Tibial artery (tissue), 4 donors: ENCODE measurements at regions not wholly inside any gene's neighbourhood (a gene's known extent, or its start where the extent isn't known, plus 50 kb on each side); places are given as distances from the start of the nearest gene placed in this dataset.

Experiments used
- DNase-seq, 2 donors: peaks; one replicate each; pipeline ENCODE4 v3.0.0-alpha.2; 2019
- H3K27ac ChIP-seq, 2 donors: fragments of 200-600 bp; sonication (generic) in 1 of 2; 1 replicate in 1 of 2; 2 replicates in 1 of 2; pipeline ENCODE4 v1.5.1; 2018 to 2019; ENCODE audit warnings: mild to moderate bottlenecking in 1 of 2
- H3K27me3 ChIP-seq, 2 donors: fragments of 200-600 bp; sonication (generic) in 1 of 2; one replicate each; pipeline versions ENCODE4 v1.5.1 to v1.6.0; 2016 to 2019
- H3K36me3 ChIP-seq, 3 donors: fragments of 200-600 bp; sonication (generic) in 2 of 3; one replicate each; pipeline ENCODE4 v1.5.1; 2016 to 2019; ENCODE audit warnings: mild to moderate bottlenecking in 2 of 3
- H3K4me1 ChIP-seq, 4 donors: fragments of 200-600 bp; sonication (generic) in 2 of 4; 1 replicate in 3 of 4; 2 replicates in 1 of 4; pipeline ENCODE4 v1.5.1; 2016 to 2019
- H3K4me3 ChIP-seq, 2 donors: fragments of 200-600 bp; sonication (generic) in 1 of 2; 1 replicate in 1 of 2; 2 replicates in 1 of 2; pipeline ENCODE4 v1.5.1; 2018 to 2019; ENCODE audit warnings: mild to moderate bottlenecking in 2 of 2
- H3K9me3 ChIP-seq, 3 donors: fragments of 200-600 bp; sonication (generic) in 1 of 3; one replicate each; pipeline ENCODE4 v1.5.1; 2016 to 2019
- CTCF ChIP-seq, 2 experiments: fragments of 200-600 bp in 1 of 2; fragments of 450-650 bp in 1 of 2; IDR thresholded peaks; one replicate each; pipeline ENCODE4 v1.5.1; 2017 to 2019; ENCODE audit warnings: antibody characterized with exemption in 2 of 2, mild to moderate bottlenecking in 1 of 2, moderate library complexity in 1 of 2
- intact Hi-C: fragments of 100-400 bp; cut with DNase I; formaldehyde crosslinking; loops from one replicate; pipeline ENCODE4 v1.15.0; 2023; ENCODE audit warnings: low total_unique reads

DNA sequence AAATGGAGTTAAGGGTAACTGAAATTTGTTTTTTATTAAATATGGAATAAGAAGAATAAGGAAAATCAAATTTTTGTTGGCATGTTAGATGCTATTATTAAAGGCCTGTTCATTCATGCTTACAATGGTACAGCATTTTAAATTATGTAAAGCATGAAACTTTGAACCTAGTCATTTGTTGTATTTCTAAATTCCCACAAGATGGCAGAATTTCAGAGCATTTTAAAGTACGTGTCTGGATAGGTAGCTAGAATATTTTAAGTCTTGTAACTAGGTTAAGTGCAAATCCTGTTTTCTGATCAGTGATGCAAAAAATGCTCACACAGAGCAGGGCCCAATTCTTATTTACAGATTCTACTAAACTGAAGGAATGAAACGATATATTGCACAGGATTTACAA, 585.6 kb upstream of the MIS18BP1 start:
- no peak overlapping the region for H3K27ac ChIP-seq
- intact Hi-C loops = no loop called here
- no peaks in the 10 kb centered on the region for H3K4me1 ChIP-seq
- H3K4me3 ChIP-seq = no peak overlapping the region
- DNase-seq = no peak
- H3K36me3 ChIP-seq = no peaks in the 10 kb centered on the region
- H3K9me3 ChIP-seq = no peaks in the 10 kb centered on the region
- H3K27me3 ChIP-seq = no peaks in the 10 kb centered on the region
- no peak for TF ChIP-seq CTCF (IDR thresholded peaks at IDR 0.05)

- H3K4me3 ChIP-seq = no peak overlapping the region
- H3K27ac ChIP-seq = no peak overlapping the region
- H3K4me1 ChIP-seq = no peaks in the 10 kb centered on the region
- H3K36me3 ChIP-seq = no peaks in the 10 kb centered on the region
- no peaks in the 10 kb centered on the region for H3K9me3 ChIP-seq
- no peak for DNase-seq
- H3K27me3 ChIP-seq = no peaks in the 10 kb centered on the region
- TF ChIP-seq CTCF (IDR thresholded peaks at IDR 0.05) = no peak
- intact Hi-C loops = no loop called here
Measured at GRCh38 chr14:45819107-45819506, 566.1 kb upstream of the MIS18BP1 start.

DNA sequence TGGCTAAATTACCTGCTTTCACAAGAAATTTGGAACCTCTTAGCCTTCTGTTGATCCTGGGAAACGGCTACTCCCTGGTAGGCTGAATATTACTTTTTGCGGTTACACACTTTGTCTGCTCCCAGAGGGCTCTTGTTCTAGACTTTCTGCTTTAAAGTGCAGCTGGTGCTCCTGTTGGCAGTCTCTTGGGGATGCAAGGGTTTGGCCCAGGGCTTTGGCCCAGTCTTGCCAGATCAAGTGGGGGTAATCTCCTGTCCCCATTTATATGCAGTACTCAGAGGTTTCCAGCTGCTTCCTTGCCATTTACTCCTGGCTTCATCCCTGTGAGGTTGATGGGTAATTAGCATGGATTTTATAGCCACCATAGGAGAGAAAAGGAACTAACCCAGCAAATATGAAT, 558.2 kb upstream of the MIS18BP1 start:
- no peak overlapping the region for H3K4me3 ChIP-seq
- H3K27me3 ChIP-seq = no peaks in the 10 kb centered on the region
- TF ChIP-seq CTCF (IDR thresholded peaks at IDR 0.05) = no peak
- intact Hi-C loops = no loop called here
- no peaks in the 10 kb centered on the region for H3K4me1 ChIP-seq
- H3K9me3 ChIP-seq = no peaks in the 10 kb centered on the region
- DNase-seq = no peak
- H3K27ac ChIP-seq = no peak overlapping the region
- no peaks in the 10 kb centered on the region for H3K36me3 ChIP-seq

- Histone ChIP-seq H3K27me3 (no peaks in the 10 kb centered on the region), H3K4me3 (no peak overlapping the region), H3K4me1 (no peaks in the 10 kb centered on the region), H3K27ac (no peak overlapping the region), H3K9me3 (no peaks in the 10 kb centered on the region), H3K36me3 (no peaks in the 10 kb centered on the region)
- TF ChIP-seq CTCF (IDR thresholded peaks at IDR 0.05) = no peak
- DNase-seq = no peak
- intact Hi-C loops = no loop called here
Measured at GRCh38 chr14:45810152-45810872, 557.3 kb upstream of the MIS18BP1 start.

DNA sequence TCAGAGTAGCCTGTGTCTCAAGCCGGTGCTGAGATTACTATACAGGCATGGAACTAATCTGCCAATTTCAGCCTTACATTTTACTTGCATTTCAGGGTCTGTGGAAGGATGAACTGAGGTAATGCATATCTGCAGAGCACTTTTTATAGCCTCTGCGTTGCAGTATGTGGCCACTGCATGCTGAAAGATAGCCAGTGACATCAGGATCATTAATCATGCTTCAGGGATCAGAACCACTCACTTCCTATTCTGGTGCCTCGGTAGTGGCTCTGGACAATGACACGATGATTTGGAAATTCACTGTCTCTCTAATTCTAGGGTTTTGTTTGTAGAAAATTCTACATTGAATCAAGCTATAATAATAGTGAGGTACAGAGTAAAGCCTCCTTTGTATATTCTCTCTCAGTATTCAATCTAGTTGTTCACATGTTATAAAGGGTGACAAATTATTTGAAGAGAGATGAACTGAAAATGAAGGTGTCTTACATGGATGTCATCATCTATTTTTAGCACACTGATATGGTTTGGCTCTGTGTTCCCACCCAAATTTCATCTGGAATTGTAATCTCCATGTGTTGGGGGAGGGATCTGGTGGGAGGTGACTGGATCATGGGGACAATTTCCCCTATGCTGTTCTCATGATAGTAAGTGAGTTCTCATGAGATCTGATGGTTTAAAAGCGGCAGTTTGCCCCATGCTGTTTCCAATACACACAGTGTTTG, 554.3 kb upstream of the MIS18BP1 start:
- Histone ChIP-seq H3K4me1 (no peaks in the 10 kb centered on the region), H3K4me3 (no peak overlapping the region), H3K36me3 (no peaks in the 10 kb centered on the region), H3K27ac (no peak overlapping the region), H3K27me3 (no peaks in the 10 kb centered on the region), H3K9me3 (no peaks in the 10 kb centered on the region)
- no peak for DNase-seq
- no peak for TF ChIP-seq CTCF (IDR thresholded peaks at IDR 0.05)
- intact Hi-C loops = no loop called here
